SU-DHL-6 (cell line): ENCODE measurements at regions not wholly inside any gene's neighbourhood (a gene's known extent, or its start where the extent isn't known, plus 50 kb on each side); places are given as distances from the start of the nearest gene placed in this dataset.

Experiments used
- H2AFZ ChIP-seq: fragments of 200-600 bp; sonication (generic); 2 replicates; pipeline ENCODE4 v1.6.1; 2014; ENCODE audit warnings: low read depth, mild to moderate bottlenecking, moderate library complexity, mixed read lengths, antibody characterized with exemption, low read length; ENCODE audit not compliant: severe bottlenecking
- H3F3A ChIP-seq: fragments of 200-600 bp; shearing (Covaris generic); 2 replicates; pipeline ENCODE4 v1.6.0; 2016; ENCODE audit warnings: antibody characterized with exemption, mild to moderate bottlenecking; ENCODE audit not compliant: insufficient read depth
- H3K27ac ChIP-seq: fragments of 200-600 bp; sonication (generic); 2 replicates; pipeline ENCODE4 v1.5.1; 2016; ENCODE audit warnings: low read depth, mild to moderate bottlenecking, low read length, moderate library complexity, mixed read lengths
- H3K27me3 ChIP-seq: fragments of 200-600 bp; sonication (generic), shearing (Covaris generic); 2 replicates; pipeline ENCODE4 v1.6.0; 2014; ENCODE audit warnings: mild to moderate bottlenecking, low read length
- H3K36me3 ChIP-seq: fragments of 200-600 bp; sonication (generic); 2 replicates; pipeline ENCODE4 v1.6.1; 2014; ENCODE audit warnings: mild to moderate bottlenecking, low read length, mixed read lengths
- H3K4me2 ChIP-seq: fragments of 300-600, 200-600 bp; shearing (Covaris generic), sonication (generic); 2 replicates; pipeline ENCODE4 v1.6.0; 2014; ENCODE audit warnings: low read length, low read depth, mild to moderate bottlenecking; ENCODE audit not compliant: poor library complexity, severe bottlenecking
- H3K4me3 ChIP-seq: fragments of 200-600 bp; sonication (generic); 2 replicates; pipeline ENCODE4 v1.5.1; 2014; ENCODE audit warnings: antibody characterized with exemption, low read length, mild to moderate bottlenecking, mixed read lengths; ENCODE audit not compliant: insufficient read depth, poor library complexity, severe bottlenecking
- H3K79me2 ChIP-seq: fragments of 200-600 bp; sonication (generic); 2 replicates; pipeline ENCODE4 v1.6.1; 2014; ENCODE audit warnings: mild to moderate bottlenecking, low read length, moderate library complexity; ENCODE audit not compliant: insufficient read depth
- H3K9ac ChIP-seq: fragments of 200-600 bp; sonication (generic); 2 replicates; pipeline ENCODE4 v1.7.0; 2014; ENCODE audit warnings: mild to moderate bottlenecking, low read length
- H3K9me2 ChIP-seq: fragments of 200-600 bp; sonication (generic); replicated peaks from 2 replicates; pipeline ENCODE4 v1.6.1; 2014; ENCODE audit warnings: low read length; ENCODE audit not compliant: insufficient read depth
- H3K9me3 ChIP-seq: fragments of 200-600 bp; sonication (generic); 2 replicates; pipeline ENCODE4 v1.6.1; 2014; ENCODE audit warnings: low read length, mixed read lengths; ENCODE audit not compliant: insufficient read depth
- H4K20me1 ChIP-seq: fragments of 200-600 bp; sonication (generic); 2 replicates; pipeline ENCODE4 v1.6.1; 2014; ENCODE audit warnings: low read depth, mild to moderate bottlenecking, antibody characterized with exemption, low read length, moderate library complexity, mixed read lengths
- CTCF ChIP-seq: fragments of 200-600 bp; sonication (generic); IDR thresholded peaks from one replicate; pipeline ENCODE4 v1.5.1; 2017; ENCODE audit warnings: antibody characterized with exemption, mild to moderate bottlenecking, low read length, moderate library complexity; ENCODE audit not compliant: insufficient read depth, poor library complexity, severe bottlenecking
- EZH2phosphoT487 ChIP-seq: fragments of 200-600 bp; sonication (generic), shearing (Covaris generic); conservative IDR thresholded peaks from 2 replicates; pipeline ENCODE4 v1.6.1; 2018; ENCODE audit warnings: mild to moderate bottlenecking, antibody characterized with exemption, low read length, moderate library complexity, mixed read lengths

- Histone ChIP-seq H3K9me2 (no peaks in the 10 kb centered on the region), H2AFZ (no peak overlapping the region), H3K4me3 (no peak overlapping the region), H3K36me3 (no peaks in the 10 kb centered on the region), H3K27ac (no peak overlapping the region), H3K27me3 (no peaks in the 10 kb centered on the region; the same call in 1 of the 2 replicates), H3F3A (no peaks in the 10 kb centered on the region), H3K4me2 (no peak overlapping the region), H4K20me1 (no peaks in the 10 kb centered on the region), H3K9ac (no peak overlapping the region), H3K79me2 (no peaks in the 10 kb centered on the region), H3K9me3 (no peaks in the 10 kb centered on the region)
- no peak for TF ChIP-seq CTCF
- no peak for TF ChIP-seq EZH2phosphoT487
Measured at GRCh38 chr1:70714149-70714548, 303.1 kb downstream of the CTH start.

GRCh38 chr1:70717211-70717610 is 306.1 kb downstream of the CTH start:
- H3K4me2 ChIP-seq, result no peak overlapping the region
- H3F3A ChIP-seq, result no peaks in the 10 kb centered on the region
- TF ChIP-seq EZH2phosphoT487 (no peak), CTCF (no peak)
- H3K4me3 ChIP-seq, result no peak overlapping the region
- no peaks in the 10 kb centered on the region for H3K9me2 ChIP-seq
- no peak overlapping the region for H2AFZ ChIP-seq
- no peak overlapping the region for H3K27ac ChIP-seq
- H3K79me2 ChIP-seq, result no peaks in the 10 kb centered on the region
- H3K36me3 ChIP-seq, result no peaks in the 10 kb centered on the region
- no peaks in the 10 kb centered on the region; the same call in 1 of the 2 replicates for H3K27me3 ChIP-seq
- H4K20me1 ChIP-seq, result no peaks in the 10 kb centered on the region
- H3K9ac ChIP-seq, result no peak overlapping the region
- H3K9me3 ChIP-seq, result no peaks in the 10 kb centered on the region

- Histone ChIP-seq H3K79me2 (no peaks in the 10 kb centered on the region), H3K4me3 (no peak overlapping the region), H3K27me3 (no peaks in the 10 kb centered on the region; the same call in 1 of the 2 replicates), H3K36me3 (no peaks in the 10 kb centered on the region), H3F3A (no peaks in the 10 kb centered on the region), H3K27ac (no peak overlapping the region), H3K9me3 (no peaks in the 10 kb centered on the region), H3K4me2 (no peak overlapping the region), H3K9ac (no peak overlapping the region), H3K9me2 (no peaks in the 10 kb centered on the region), H2AFZ (no peak overlapping the region), H4K20me1 (no peaks in the 10 kb centered on the region)
- TF ChIP-seq EZH2phosphoT487 (no peak), CTCF (no peak)
Measured at GRCh38 chr1:70717656-70718055, 306.6 kb downstream of the CTH start.
